Right cardiac atrium (tissue), 5 donors: ENCODE measurements at regions not wholly inside any gene's neighbourhood (a gene's known extent, or its start where the extent isn't known, plus 50 kb on each side); places are given as distances from the start of the nearest gene placed in this dataset.
A peak's percentile ranks its signal among the peaks of the same experiment; 100 is the strongest.

Experiments used
- ATAC-seq, 2 donors: fragments of 200-7000 bp; cut with Tn5 transposase; one replicate each; pipeline versions ENCODE4 v1.8.0 to v1.9.1; 2020; ENCODE audit warnings: moderate library complexity in 2 of 2, mild to moderate bottlenecking in 1 of 2
- DNase-seq, 3 donors: peaks; one replicate each; pipeline ENCODE4 v3.0.0-alpha.2; 2020
- H3K27ac ChIP-seq: one replicate; pipeline ENCODE4 v1.5.1; 2013; ENCODE audit warnings: mild to moderate bottlenecking, low read length, control low read depth, moderate library complexity
- H3K27me3 ChIP-seq: one replicate; pipeline ENCODE4 v1.6.1; 2013; ENCODE audit not compliant: control insufficient read depth, insufficient read depth
- H3K4me1 ChIP-seq: one replicate; pipeline ENCODE4 v1.6.1; 2013; ENCODE audit warnings: low read length; ENCODE audit not compliant: control insufficient read depth, insufficient read depth
- H3K4me3 ChIP-seq: one replicate; pipeline ENCODE4 v1.5.1; 2013; ENCODE audit warnings: low read length, control low read depth
- H3K9me3 ChIP-seq: one replicate; pipeline ENCODE4 v1.6.1; 2013; ENCODE audit warnings: low read length; ENCODE audit not compliant: control insufficient read depth
- WGBS: extraction: QIAGEN DNeasy Blood & Tissue Kit; methylation state at CpG from one replicate; pipeline ENCODE4 v1.1.7; 2013; 5-methylcytosine and 5-hydroxymethylcytosine counted together
- intact Hi-C, 4 donors: fragments of 100-400 bp; cut with DNase I; formaldehyde crosslinking; loops; one replicate each; pipeline versions ENCODE4 v1.11.0 to v1.14.0; 2022 to 2023
- donor health status: healthy with polysubstance abuse.
- donor health status: DM: no; HTN: yes; CAD: no.
- donor health status: DM: no; HTN: no; CAD: no.
- donor health status: DM: no; HTN: yes; CAD: no; lungs with severe emphysema.
- donor health status: DM: yes; HTN: yes; CAD: no.

GRCh38 chr4:11050766-11051165, 366.2 kb upstream of the CLNK start:
- intact Hi-C loops, result no loop called here
- Histone ChIP-seq H3K9me3 (no peaks in the 10 kb centered on the region), H3K4me1 (no peaks in the 10 kb centered on the region), H3K27me3 (no peaks in the 10 kb centered on the region), H3K27ac (no peak overlapping the region), H3K4me3 (no peak overlapping the region)
- DNase-seq, result no peak
- 94% methylated on average over 2 of the region's 2 CpGs for whole genome bisulfite sequencing
- ATAC-seq, result no peak

GRCh38 chr4:11049001-11049400, 364.4 kb upstream of the CLNK start:
- Histone ChIP-seq H3K27ac (no peak overlapping the region), H3K4me3 (no peak overlapping the region), H3K27me3 (no peaks in the 10 kb centered on the region), H3K4me1 (no peaks in the 10 kb centered on the region), H3K9me3 (no peaks in the 10 kb centered on the region)
- WGBS, result 71% methylated on average over 2 of the region's 2 CpGs
- DNase-seq (no peak), ATAC-seq (no peak)
- intact Hi-C loops, result no loop called here

DNA sequence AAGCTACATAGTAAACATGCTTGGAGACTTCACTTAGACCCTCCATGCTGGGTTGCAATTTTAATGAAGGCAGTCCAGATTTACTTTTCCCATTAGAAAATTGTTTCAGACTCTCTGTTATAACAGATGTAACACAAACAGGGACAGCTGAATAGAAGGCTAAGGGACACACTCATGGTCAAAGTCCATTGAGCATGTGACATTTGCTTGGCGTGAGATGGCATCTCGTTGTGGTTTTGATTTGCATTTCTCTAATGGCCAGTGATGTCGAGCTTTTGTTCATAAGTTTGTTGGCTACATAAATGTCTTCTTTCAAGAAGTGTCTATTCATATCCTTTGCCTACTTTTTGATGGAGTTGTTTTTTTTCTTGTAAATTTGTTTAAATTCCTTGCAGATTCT, 358.2 kb upstream of the CLNK start:
- 90% methylated on average over 3 of the region's 3 CpGs for WGBS
- ATAC-seq (no peak), DNase-seq (no peak)
- Histone ChIP-seq H3K4me1 (no peaks in the 10 kb centered on the region), H3K9me3 (no peaks in the 10 kb centered on the region), H3K27me3 (no peaks in the 10 kb centered on the region), H3K4me3 (no peak overlapping the region), H3K27ac (no peak overlapping the region)
- intact Hi-C loops, result no loop called here

DNA sequence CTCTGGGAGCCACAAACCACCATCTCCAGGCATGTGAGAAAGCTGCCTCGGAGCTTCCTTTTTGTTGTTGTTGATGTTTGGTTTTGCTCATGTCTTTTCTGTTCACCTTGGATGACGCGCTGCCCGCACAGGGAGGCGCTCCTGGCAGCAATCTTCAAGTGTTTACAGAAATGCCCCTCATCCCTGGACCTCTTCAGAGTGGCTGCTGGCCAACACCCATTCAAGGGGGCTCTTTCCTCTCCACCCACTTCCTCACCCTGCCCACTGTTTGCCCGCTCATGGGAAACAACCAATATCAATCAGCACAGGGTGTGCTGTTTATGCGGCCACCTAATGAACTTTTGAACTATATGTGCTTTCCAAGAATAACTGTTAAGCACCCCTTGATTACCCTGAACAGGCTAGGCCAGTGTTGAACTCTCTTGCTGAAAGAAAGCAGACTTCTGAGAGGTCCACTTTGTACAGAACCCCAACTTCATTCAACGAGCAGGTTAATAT, 355.1 kb upstream of the CLNK start:
- Histone ChIP-seq H3K27ac (no peak overlapping the region), H3K4me1 (no peaks in the 10 kb centered on the region), H3K9me3 (no peaks in the 10 kb centered on the region), H3K27me3 (no peaks in the 10 kb centered on the region), H3K4me3 (no peak overlapping the region)
- peak; percentile 43 to 46 for ATAC-seq
- intact Hi-C loops, result no loop called here
- WGBS, result 62% methylated on average over 8 of the region's 8 CpGs
- peak in 1 of 3 donors; percentile 30 for DNase-seq

GRCh38 chr4:11038926-11039325, 354.4 kb upstream of the CLNK start:
- no peak overlapping the region for H3K27ac ChIP-seq
- ATAC-seq, result no peak
- H3K4me3 ChIP-seq, result no peak overlapping the region
- intact Hi-C loops, result no loop called here
- no peak for DNase-seq
- no peaks in the 10 kb centered on the region for H3K9me3 ChIP-seq
- H3K4me1 ChIP-seq, result no peaks in the 10 kb centered on the region
- 48% methylated on average over 4 of the region's 4 CpGs for WGBS
- no peaks in the 10 kb centered on the region for H3K27me3 ChIP-seq

DNA sequence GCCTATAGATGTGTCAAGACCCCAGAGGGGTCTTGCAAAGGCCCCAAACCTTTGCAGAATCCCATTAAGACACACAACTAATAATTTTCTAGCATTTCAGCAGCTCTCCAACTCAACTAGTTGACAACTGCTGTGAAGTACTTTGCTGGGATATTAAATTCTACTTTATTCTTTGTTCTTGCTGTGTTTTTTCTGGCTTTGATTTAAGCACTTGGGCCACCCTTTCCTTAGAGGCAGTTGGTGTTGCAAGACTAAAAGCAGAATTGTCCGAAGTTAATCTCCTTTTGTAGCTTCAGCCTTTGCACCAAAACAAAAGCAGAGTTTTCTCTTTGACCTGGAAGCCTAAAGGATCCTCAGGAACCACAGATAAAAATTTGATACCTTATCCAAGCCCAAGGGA, 353.1 kb upstream of the CLNK start:
- Histone ChIP-seq H3K4me3 (no peak overlapping the region), H3K4me1 (no peaks in the 10 kb centered on the region), H3K9me3 (no peaks in the 10 kb centered on the region), H3K27ac (no peak overlapping the region), H3K27me3 (no peaks in the 10 kb centered on the region)
- ATAC-seq (peak; percentile 51 to 68), DNase-seq (no peak)
- 39% methylated on average over 1 of the region's 1 CpG for WGBS
- intact Hi-C loops, result no loop called here

- no peak for ATAC-seq
- H3K9me3 ChIP-seq, result no peaks in the 10 kb centered on the region
- H3K4me3 ChIP-seq, result no peak overlapping the region
- intact Hi-C loops, result no loop called here
- DNase-seq, result no peak
- H3K27me3 ChIP-seq, result no peaks in the 10 kb centered on the region
- 59% methylated on average over 3 of the region's 3 CpGs for WGBS
- no peak overlapping the region for H3K27ac ChIP-seq
- no peaks in the 10 kb centered on the region for H3K4me1 ChIP-seq
Observed at GRCh38 chr4:11028334-11028733, 343.8 kb upstream of the CLNK start.

- Histone ChIP-seq H3K4me3 (no peak overlapping the region), H3K4me1 (no peaks in the 10 kb centered on the region), H3K9me3 (no peaks in the 10 kb centered on the region), H3K27ac (no peak overlapping the region), H3K27me3 (no peaks in the 10 kb centered on the region)
- no peak for ATAC-seq
- DNase-seq, result no peak
- WGBS, result 22% methylated on average over 3 of the region's 3 CpGs
- intact Hi-C loops, result no loop called here
Observed at GRCh38 chr4:11021333-11021732, 336.8 kb upstream of the CLNK start.

DNA sequence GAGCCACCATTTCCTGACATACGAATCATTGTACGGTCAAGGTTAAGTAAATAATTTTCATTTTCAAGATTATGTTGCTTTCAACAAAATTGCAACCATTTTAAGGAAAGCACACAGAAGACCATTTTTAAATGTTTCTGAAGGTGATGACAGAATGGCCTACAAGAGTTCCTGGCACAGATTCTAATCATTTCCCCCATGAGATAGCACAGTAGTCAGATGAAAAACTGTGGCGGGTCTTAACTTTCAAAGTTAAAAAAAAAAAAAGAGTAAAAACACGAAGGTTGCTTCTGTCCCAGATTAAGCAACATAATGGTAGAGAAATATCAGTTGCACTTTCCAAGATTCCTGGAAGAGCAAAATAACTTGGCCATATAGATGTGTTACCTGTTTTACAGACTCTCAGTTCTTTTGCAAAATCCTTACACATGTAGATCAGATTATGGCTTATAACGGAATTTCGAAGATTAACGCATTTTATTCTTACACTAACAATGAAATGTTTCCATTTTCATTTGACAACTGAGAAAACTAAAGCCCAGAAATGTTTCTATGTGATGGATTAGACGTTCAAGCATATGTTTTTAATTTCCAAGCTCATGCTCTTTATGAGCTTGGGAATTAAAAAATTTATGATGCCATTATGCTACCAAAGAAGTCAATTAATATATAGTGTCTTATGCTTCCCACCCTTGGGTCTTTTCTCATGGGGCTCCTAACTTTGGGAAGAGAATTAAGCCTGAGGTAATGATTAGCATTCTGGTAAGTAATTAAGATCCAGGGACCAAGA, 335.1 kb upstream of the CLNK start:
- no peaks in the 10 kb centered on the region for H3K27me3 ChIP-seq
- DNase-seq (no peak), ATAC-seq (no peak)
- H3K27ac ChIP-seq, result no peak overlapping the region
- H3K4me1 ChIP-seq, result no peaks in the 10 kb centered on the region
- intact Hi-C loops, result no loop called here
- H3K4me3 ChIP-seq, result no peak overlapping the region
- H3K9me3 ChIP-seq, result no peaks in the 10 kb centered on the region
- WGBS, result 59% methylated on average over 8 of the region's 8 CpGs

DNA sequence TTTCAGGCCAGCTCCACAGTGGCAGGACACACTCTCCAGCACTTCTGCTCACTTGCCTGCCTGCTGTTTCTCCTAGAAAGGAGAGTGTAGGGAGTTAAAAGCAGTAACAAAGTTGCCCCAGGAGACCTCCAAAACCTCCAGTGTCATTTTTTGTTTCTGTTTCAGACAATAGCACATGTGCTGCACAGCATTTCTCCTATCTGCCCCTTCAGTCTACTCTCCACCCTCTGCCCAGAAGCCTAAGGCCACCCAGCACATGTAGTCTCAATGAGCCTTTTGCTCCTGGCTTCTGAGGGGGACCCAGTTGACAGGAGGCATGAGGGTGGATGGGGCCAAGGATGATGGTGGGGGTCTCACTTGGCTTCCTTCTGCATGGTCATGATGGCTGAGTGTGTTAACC, 329.6 kb upstream of the CLNK start:
- ATAC-seq (no peak), DNase-seq (no peak)
- H3K4me3 ChIP-seq, result no peak overlapping the region
- intact Hi-C loops, result no loop called here
- no peaks in the 10 kb centered on the region for H3K27me3 ChIP-seq
- no peaks in the 10 kb centered on the region for H3K4me1 ChIP-seq
- no peak overlapping the region for H3K27ac ChIP-seq
- H3K9me3 ChIP-seq, result no peaks in the 10 kb centered on the region

DNA sequence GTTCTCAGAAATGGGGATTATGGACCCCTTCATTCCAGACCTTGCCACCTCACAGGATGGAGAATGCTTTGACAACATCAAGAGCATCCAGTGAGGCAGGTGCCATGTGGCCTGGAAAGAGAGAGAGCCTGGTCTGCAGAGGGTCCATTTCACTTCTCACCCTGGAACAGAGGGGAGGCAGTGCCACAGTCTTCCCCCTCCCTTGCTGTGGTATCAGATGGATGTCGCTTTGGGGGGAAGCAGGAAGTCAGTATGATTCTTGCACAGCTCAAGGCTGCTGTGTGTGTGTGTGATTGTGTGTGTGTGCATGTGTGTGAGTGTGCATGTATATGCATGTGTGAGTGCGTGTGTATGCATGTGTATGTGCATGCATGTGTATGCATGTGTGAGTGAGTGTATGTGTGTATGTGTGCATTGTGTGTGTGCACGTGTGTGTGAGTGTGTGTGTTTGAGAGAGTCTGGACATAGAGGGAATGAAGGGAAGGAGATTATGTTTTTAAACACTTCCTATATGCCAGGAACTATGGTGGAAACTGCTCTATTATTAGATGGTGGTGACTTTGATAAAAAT, 328.6 kb upstream of the CLNK start:
- WGBS, result 70% methylated on average over 3 of the region's 3 CpGs
- no peak for DNase-seq

More for the DNA sequence above, 328.6 kb upstream of the CLNK start:
- Histone ChIP-seq H3K9me3 (no peaks in the 10 kb centered on the region), H3K27ac (no peak overlapping the region), H3K4me1 (no peaks in the 10 kb centered on the region), H3K4me3 (no peak overlapping the region), H3K27me3 (no peaks in the 10 kb centered on the region)
- intact Hi-C loops, result no loop called here
- ATAC-seq, result no peak
